Upper lobe of right lung (tissue), 1 donor: ENCODE measurements at regions not wholly inside any gene's neighbourhood (a gene's known extent, or its start where the extent isn't known, plus 50 kb on each side); places are given as distances from the start of the nearest gene placed in this dataset.

Experiments
- ATAC-seq: fragments of 200-7000 bp; cut with Tn5 transposase; one replicate; pipeline ENCODE4 v1.9.1; 2020; ENCODE audit warnings: mild to moderate bottlenecking, moderate library complexity
- DNase-seq: peaks from one replicate; pipeline ENCODE4 v3.0.0-alpha.2; 2020
- H3K27ac ChIP-seq: fragments of 200-600 bp; one replicate; pipeline ENCODE4 v1.8.0; 2022
- H3K27me3 ChIP-seq: fragments of 200-600 bp; one replicate; pipeline ENCODE4 v1.8.0; 2022; ENCODE audit warnings: mild to moderate bottlenecking
- H3K36me3 ChIP-seq: fragments of 200-600 bp; one replicate; pipeline ENCODE4 v1.8.0; 2022
- H3K4me1 ChIP-seq: fragments of 200-600 bp; one replicate; pipeline ENCODE4 v1.8.0; 2022
- H3K4me3 ChIP-seq: fragments of 200-600 bp; one replicate; pipeline ENCODE4 v1.8.0; 2022; ENCODE audit warnings: mild to moderate bottlenecking
- H3K9me3 ChIP-seq: fragments of 200-600 bp; one replicate; pipeline ENCODE4 v1.8.0; 2022
- CTCF ChIP-seq: fragments of 200-600 bp; IDR thresholded peaks from one replicate; pipeline ENCODE4 v1.8.0; 2022; ENCODE audit warnings: antibody characterized with exemption
- intact Hi-C: fragments of 100-400 bp; cut with DNase I; formaldehyde crosslinking; loops from one replicate; pipeline ENCODE4 v1.11.0; 2022
- donor health status: DM: no; HTN: yes; CAD: no; lungs with severe emphysema.

DNA sequence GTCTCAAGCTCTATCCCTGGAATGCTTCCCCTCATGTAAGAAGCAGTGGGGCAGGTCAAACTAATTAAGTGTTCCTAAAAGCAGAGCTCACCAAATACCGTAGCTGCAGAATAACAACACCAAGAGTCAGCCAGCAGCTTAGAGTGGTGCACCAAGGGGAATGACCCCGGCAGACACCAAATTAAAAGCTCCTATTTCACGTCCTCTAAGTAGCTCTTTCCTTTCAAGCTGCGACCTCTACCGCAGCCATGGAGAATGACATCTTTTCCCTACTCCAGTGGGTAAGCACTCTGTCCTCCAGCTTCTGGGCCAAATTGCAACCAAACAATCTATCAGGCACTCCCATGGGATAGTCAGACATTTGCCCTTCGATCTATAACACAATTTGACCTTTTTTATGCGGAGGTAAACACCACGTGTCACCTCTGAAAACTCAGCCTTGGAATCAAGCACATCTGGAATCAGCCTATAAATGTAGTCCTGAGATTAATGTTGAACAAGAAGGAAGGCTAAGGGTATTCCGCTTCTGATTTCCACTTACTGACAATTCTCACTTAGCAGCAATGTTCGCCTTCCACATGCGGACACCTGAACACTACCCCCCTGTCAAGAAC, 67.6 kb upstream of the CDKN3 start:
- DNase-seq = no peak
- TF ChIP-seq CTCF = peak; percentile 67
- intact Hi-C loops = no loop called here

DNA sequence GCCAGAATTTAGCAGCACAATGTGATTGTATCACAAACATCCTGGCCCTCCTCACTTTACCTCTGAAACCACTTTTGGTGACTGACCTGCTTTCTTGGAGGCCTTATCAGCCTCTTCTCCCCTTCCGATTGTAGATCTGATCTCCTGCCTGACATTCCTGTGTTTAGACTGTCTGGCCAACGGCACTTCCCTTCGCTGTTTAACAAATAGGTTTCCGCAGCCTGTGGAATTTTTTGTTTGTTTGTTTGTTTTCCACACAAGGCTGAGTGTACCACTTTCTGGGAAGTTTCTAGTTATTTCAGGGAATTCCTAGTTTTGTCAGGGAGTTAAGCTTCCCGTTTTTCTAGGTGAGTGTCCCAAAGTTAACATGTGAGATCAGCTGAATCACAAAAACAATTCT, 65.9 kb upstream of the CDKN3 start:
- H3K27ac ChIP-seq = no peak overlapping the region
- no peaks in the 10 kb centered on the region for H3K27me3 ChIP-seq
- no peaks in the 10 kb centered on the region for H3K36me3 ChIP-seq
- intact Hi-C loops = no loop called here
- no peak for ATAC-seq
- no peak for DNase-seq
- no peaks in the 10 kb centered on the region for H3K9me3 ChIP-seq
- no peak overlapping the region for H3K4me3 ChIP-seq
- no peak for TF ChIP-seq CTCF
- H3K4me1 ChIP-seq = peaks cover 7% of the 10 kb centered on the region

More for the DNA sequence above, 67.6 kb upstream of the CDKN3 start:
- H3K27me3 ChIP-seq = no peaks in the 10 kb centered on the region
- H3K4me3 ChIP-seq = no peak overlapping the region
- H3K9me3 ChIP-seq = no peaks in the 10 kb centered on the region
- ATAC-seq = peak; percentile 93
- peaks cover 7% of the 10 kb centered on the region for H3K4me1 ChIP-seq
- no peak overlapping the region for H3K27ac ChIP-seq
- no peaks in the 10 kb centered on the region for H3K36me3 ChIP-seq

DNA sequence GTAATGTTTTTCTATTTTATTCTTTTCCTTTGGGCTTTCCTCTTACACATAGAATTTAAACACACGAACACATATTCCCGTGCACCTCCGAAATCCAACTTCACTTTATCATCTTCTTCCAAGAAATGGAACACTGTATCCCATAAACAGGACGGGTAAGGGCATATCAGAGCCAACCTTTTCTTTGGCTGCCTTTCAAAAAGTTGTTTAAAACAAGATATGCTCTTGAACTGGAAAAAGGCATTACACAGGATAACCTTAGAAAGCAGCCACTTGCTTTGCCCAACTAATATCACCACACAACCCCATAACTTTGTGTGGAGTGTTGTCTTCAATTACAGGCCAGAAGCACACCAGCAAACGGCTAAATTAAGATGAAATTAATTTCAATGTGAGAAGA, 65.3 kb upstream of the CDKN3 start:
- Histone ChIP-seq H3K4me1 (peaks cover 7% of the 10 kb centered on the region), H3K27me3 (no peaks in the 10 kb centered on the region), H3K27ac (no peak overlapping the region), H3K36me3 (no peaks in the 10 kb centered on the region), H3K9me3 (no peaks in the 10 kb centered on the region), H3K4me3 (no peak overlapping the region)
- intact Hi-C loops = no loop called here
- ATAC-seq (no peak), DNase-seq (no peak)
- TF ChIP-seq CTCF = no peak

DNA sequence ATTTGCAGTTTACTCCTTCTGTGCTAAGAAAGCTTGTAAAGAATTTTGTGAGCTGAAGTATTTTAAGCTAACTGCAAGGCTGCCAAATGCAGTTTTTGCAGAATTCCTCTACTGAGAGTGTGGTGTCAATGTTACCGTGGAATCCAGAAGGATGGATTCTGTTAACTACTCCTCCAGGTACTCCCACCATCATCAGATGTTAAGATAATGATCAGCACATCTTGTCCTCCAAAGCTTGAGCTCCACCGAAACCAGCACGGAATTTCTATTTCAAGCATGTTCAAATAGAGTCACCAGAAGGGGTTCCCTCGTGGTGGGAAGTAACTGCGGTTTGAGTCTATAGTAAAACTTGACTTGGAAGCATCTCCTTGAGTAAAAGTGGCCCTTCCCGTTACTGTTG, 64.3 kb upstream of the CDKN3 start:
- TF ChIP-seq CTCF = no peak
- no peak for ATAC-seq
- intact Hi-C loops = no loop called here
- no peaks in the 10 kb centered on the region for H3K36me3 ChIP-seq
- H3K4me1 ChIP-seq = peaks cover 7% of the 10 kb centered on the region
- H3K27ac ChIP-seq = no peak overlapping the region
- H3K9me3 ChIP-seq = no peaks in the 10 kb centered on the region
- no peak for DNase-seq
- no peaks in the 10 kb centered on the region for H3K27me3 ChIP-seq
- no peak overlapping the region for H3K4me3 ChIP-seq

DNA sequence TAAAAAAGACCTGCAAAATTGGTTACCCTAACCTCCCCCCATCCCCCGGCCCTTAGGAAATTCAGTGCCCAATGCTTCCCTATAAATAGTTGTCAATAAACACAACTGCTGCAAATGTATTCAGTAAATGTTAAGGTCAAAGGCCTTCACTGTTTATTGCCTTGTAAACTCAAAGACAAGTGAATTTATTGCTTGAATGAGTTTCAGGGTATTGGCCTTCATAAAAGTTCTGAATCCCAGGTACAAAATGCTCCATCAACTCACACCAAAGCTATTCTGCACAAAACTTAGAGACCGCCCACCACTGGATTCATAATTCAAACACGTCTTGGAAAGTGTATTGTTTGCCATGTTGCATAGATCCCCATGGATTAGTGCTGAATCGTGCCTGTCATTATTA, 63.3 kb upstream of the CDKN3 start:
- no peaks in the 10 kb centered on the region for H3K36me3 ChIP-seq
- no peak overlapping the region for H3K27ac ChIP-seq
- no peak for TF ChIP-seq CTCF
- intact Hi-C loops = no loop called here
- ATAC-seq = no peak
- DNase-seq = no peak
- peaks cover 7% of the 10 kb centered on the region for H3K4me1 ChIP-seq
- no peaks in the 10 kb centered on the region for H3K9me3 ChIP-seq
- no peaks in the 10 kb centered on the region for H3K27me3 ChIP-seq
- no peak overlapping the region for H3K4me3 ChIP-seq

DNA sequence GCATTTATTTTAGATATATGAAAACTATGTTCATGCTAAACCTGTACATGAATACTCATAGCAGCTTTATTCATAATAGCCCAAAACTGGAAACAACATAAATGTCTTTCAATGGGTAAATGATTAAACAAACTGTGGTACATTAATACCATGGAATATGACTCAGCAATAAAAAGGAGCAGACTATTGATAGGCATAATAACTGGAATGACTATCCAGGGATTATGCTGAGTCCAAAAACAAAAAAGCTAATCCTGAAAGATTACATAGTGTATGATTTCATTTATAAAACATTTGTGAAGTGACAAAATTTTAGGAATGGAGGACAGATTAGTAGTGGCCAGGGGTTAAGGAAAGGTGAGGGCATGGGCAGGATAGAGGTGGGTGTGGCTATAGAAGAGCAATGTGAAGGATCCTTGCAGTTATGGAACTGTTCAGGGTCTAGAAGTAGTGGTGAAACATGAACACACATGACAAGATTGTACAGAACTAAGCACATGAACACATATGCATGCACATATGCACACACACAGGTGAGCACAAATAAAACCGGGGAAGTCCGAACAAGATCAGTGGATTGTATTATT, 61.1 kb upstream of the CDKN3 start:
- TF ChIP-seq CTCF = no peak
- Histone ChIP-seq H3K27me3 (no peaks in the 10 kb centered on the region), H3K27ac (no peak overlapping the region), H3K4me3 (no peak overlapping the region), H3K4me1 (no peaks in the 10 kb centered on the region), H3K36me3 (no peaks in the 10 kb centered on the region), H3K9me3 (no peaks in the 10 kb centered on the region)
- ATAC-seq = no peak
- DNase-seq = no peak
- intact Hi-C loops = no loop called here
